ENCODE measurements at regions not wholly inside any gene's neighbourhood (a gene's known extent, or its start where the extent isn't known, plus 50 kb on each side); places are given as distances from the start of the nearest gene placed in this dataset.

GRCh38 chr6:144879436-144879835 lies 594.3 kb downstream of the UTRN start:
- no peaks in the 10 kb centered on the region for H3K4me1 ChIP-seq (replicated peaks in 1 of 4; ENCODE audit: control insufficient read depth in 3 of 4, insufficient read depth in 4 of 4, low read length in 3 of 4)
- H3K79me1 ChIP-seq (ENCODE audit: low read depth, low read length), result no peaks in the 10 kb centered on the region
- no peak overlapping the region for H2BK5ac ChIP-seq (ENCODE audit: low read depth, low read length)
- H3K27me3 ChIP-seq (replicated peaks in 1 of 4; ENCODE audit: control insufficient read depth in 3 of 4, extremely low read depth in 1 of 4, insufficient read depth in 3 of 4, low read length in 3 of 4), result no peaks in the 10 kb centered on the region; a peak in 1 of 7 replicates
- POLR2A ChIA-PET (ENCODE audit: partially characterized antibody), result no interaction called here
- H3K4ac ChIP-seq (replicated peaks; ENCODE audit: insufficient read length, low read depth, low read length), result no peak overlapping the region
- H2AFZ ChIP-seq (ENCODE audit: low read length), result no peak overlapping the region
- H2BK15ac ChIP-seq (ENCODE audit: low read length), result no peak overlapping the region
- no peak overlapping the region for H2AK5ac ChIP-seq (ENCODE audit: low read depth, low read length)
- no peak overlapping the region for H3K18ac ChIP-seq (ENCODE audit: extremely low read depth, low read length)
- DNase-seq (ENCODE audit: low read depth in 1 of 2, low spot score in 2 of 2) (no peak), FAIRE-seq (no peak)
- no peak overlapping the region for H3K14ac ChIP-seq (ENCODE audit: insufficient read length)
- H4K5ac ChIP-seq (ENCODE audit: insufficient read length, low read depth, low read length), result no peak overlapping the region
- H3K36me3 ChIP-seq (ENCODE audit: control insufficient read depth in 2 of 4, insufficient read depth in 4 of 4, low read length in 3 of 4), result no peaks in the 10 kb centered on the region
- H3K23me2 ChIP-seq (ENCODE audit: low read depth, low read length), result no peaks in the 10 kb centered on the region
- no peak overlapping the region for H2BK20ac ChIP-seq (ENCODE audit: low read length)
- no peak overlapping the region for H3K56ac ChIP-seq (replicated peaks; ENCODE audit: insufficient read length, low read depth, low read length)
- no peak overlapping the region for H3K23ac ChIP-seq (ENCODE audit: insufficient read length)
- H2BK120ac ChIP-seq (replicated peaks; ENCODE audit: low read depth, low read length), result no peak overlapping the region
- H3K79me2 ChIP-seq (ENCODE audit: control insufficient read depth in 1 of 2, insufficient read depth in 2 of 2, low read length in 2 of 2), result no peaks in the 10 kb centered on the region
- no peak overlapping the region for H2BK12ac ChIP-seq (ENCODE audit: low read depth, low read length)
- no peak overlapping the region for H3K4me2 ChIP-seq (ENCODE audit: insufficient read depth in 1 of 2, low read depth in 2 of 2, low read length in 2 of 2)
- 99% methylated on average over 3 of the region's 3 CpGs; no CpG with 5 or more reads in 1 of the 2 experiments for WGBS, 2 experiments (ENCODE audit: extremely low coverage in 1 of 2, insufficient coverage in 1 of 2, insufficient read length in 1 of 2, insufficient replicate concordance in 2 of 2, low coverage in 1 of 2, low lambda C conversion rate in 2 of 2, missing lambda C conversion rate in 1 of 2)
- H3K9ac ChIP-seq (replicated peaks in 1 of 4; ENCODE audit: extremely low read depth in 1 of 4, low read depth in 3 of 4, low read length in 3 of 4), result no peak overlapping the region
- no peak overlapping the region for H3K27ac ChIP-seq (ENCODE audit: low read depth, low read length)
- no peaks in the 10 kb centered on the region for H3K9me3 ChIP-seq (ENCODE audit: insufficient read depth in 2 of 2, low read depth in 1 of 2, low read length in 1 of 2)
- H4K20me1 ChIP-seq (replicated peaks in 1 of 2; ENCODE audit: control insufficient read depth in 1 of 2, insufficient read depth in 2 of 2, low read length in 2 of 2), result no peaks in the 10 kb centered on the region
- no peak overlapping the region for H4K91ac ChIP-seq (replicated peaks; ENCODE audit: insufficient read length, low read length)
- no peak overlapping the region for H3K4me3 ChIP-seq (ENCODE audit: extremely low read depth in 1 of 4, insufficient read depth in 2 of 4, low read depth in 3 of 4, low read length in 4 of 4)
- CTCF ChIA-PET (ENCODE audit: partially characterized antibody), result interaction anchor here (1.1 to 1.2 kb wide), 2 partner anchors 151 to 298 kb away, joined by 3 read pairs; no protein-coding TSS in a partner anchor
- no peak overlapping the region for H4K8ac ChIP-seq (ENCODE audit: extremely low read depth, insufficient read depth, low read length)
- TF ChIP-seq CREB1 (IDR thresholded peaks at IDR 0.05), result no peak
- TF ChIP-seq TAF7 (optimal IDR thresholded peaks at IDR 0.05; ENCODE audit: borderline replicate concordance, low read depth, low read length), result no peak

All from H1 (cell line).